ENCODE measurements at regions not wholly inside any gene's neighbourhood (a gene's known extent, or its start where the extent isn't known, plus 50 kb on each side); places are given as distances from the start of the nearest gene placed in this dataset.
"Not testable (repeated sequence)": the region's sequence is repeated elsewhere in the genome, so short reads cannot be mapped to it uniquely, and the experiment has no call there.

GRCh38 chr11:72519882-72520281, 85.6 kb upstream of the CLPB start:
- not testable (repeated sequence) for TF ChIP-seq CTCF, EP300, POLR2A, POLR2AphosphoS5 (IDR thresholded peaks at IDR 0.05)

Data from suprapubic skin (tissue), 4 donors.